ENCODE measurements at regions not wholly inside any gene's neighbourhood (a gene's known extent, or its start where the extent isn't known, plus 50 kb on each side); places are given as distances from the start of the nearest gene placed in this dataset.
A peak's percentile ranks its signal among the peaks of the same experiment; 100 is the strongest.

- no peak for TF ChIP-seq JUND (IDR thresholded peaks at IDR 0.05; ENCODE audit: low read depth)
- in situ Hi-C loops (cut with HindIII; ENCODE audit: low pct_unique_long_range_greater_than_20kb, low sequenced_read_pairs), result no loop called here
- no peak for DNase-seq (ENCODE audit: low read depth in 1 of 2, low spot score in 1 of 2)
Observed at GRCh38 chr6:17027441-17027840, 74.4 kb upstream of the STMND1 start.

DNA sequence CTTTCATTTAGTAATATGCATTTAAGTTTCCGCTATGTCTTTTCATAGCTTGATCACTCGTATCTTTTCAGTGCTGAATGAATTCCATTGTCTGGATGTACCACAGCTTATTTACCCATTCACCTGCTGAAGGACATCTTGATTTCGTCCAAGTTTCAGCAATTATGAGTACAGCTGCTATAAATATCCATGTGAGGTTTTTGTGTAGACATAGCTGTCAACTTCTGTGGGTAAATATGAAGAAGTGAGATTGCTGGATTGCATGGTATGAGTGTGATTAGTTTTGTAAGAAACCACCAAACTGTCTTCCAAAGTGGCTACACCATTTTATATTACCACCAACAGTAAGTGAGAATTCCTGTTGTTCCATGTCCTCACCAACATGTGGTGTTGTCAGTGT lies 79.2 kb upstream of the STMND1 start:
- in situ Hi-C loops (cut with HindIII; ENCODE audit: low pct_unique_long_range_greater_than_20kb, low sequenced_read_pairs), result no loop called here
- no peak for TF ChIP-seq JUND (IDR thresholded peaks at IDR 0.05; ENCODE audit: low read depth)
- no peak for DNase-seq (ENCODE audit: low read depth in 1 of 2, low spot score in 1 of 2)

GRCh38 chr6:17021539-17021889 lies 80.3 kb upstream of the STMND1 start:
- DNase-seq (ENCODE audit: low read depth in 1 of 2, low spot score in 1 of 2), result no peak
- TF ChIP-seq JUND (IDR thresholded peaks at IDR 0.05; ENCODE audit: low read depth), result no peak
- in situ Hi-C loops (cut with HindIII; ENCODE audit: low pct_unique_long_range_greater_than_20kb, low sequenced_read_pairs), result no loop called here

- no peak for DNase-seq (ENCODE audit: low read depth in 1 of 2, low spot score in 1 of 2)
- no peak for TF ChIP-seq JUND (IDR thresholded peaks at IDR 0.05; ENCODE audit: low read depth)
Observed at GRCh38 chr6:17020889-17021538, 80.8 kb upstream of the STMND1 start.

DNA sequence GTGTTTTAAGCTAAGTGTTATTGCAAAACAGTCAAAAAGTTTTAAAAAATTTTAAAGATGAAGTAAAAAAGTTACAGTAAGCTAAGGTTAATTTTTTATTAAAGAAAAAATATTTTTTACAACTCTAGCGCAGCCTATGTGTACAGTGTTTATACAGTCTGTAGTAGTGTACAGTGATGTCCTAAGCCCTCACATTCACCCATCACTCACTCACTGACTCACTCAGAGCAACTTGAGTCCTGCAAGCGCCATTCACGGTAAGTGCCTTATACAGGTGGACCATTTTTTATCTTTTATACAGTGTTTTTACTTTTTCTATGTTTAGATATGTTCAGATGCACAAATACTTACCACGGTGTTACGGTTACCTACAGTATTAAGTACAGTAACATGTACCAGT lies 83.4 kb upstream of the STMND1 start:
- no peak for DNase-seq (ENCODE audit: low read depth in 1 of 2, low spot score in 1 of 2)
- in situ Hi-C loops (cut with HindIII; ENCODE audit: low pct_unique_long_range_greater_than_20kb, low sequenced_read_pairs), result no loop called here
- TF ChIP-seq JUND (IDR thresholded peaks at IDR 0.05; ENCODE audit: low read depth), result no peak

More at GRCh38 chr6:17020889-17021538, 80.8 kb upstream of the STMND1 start:
- in situ Hi-C loops (cut with HindIII; ENCODE audit: low pct_unique_long_range_greater_than_20kb, low sequenced_read_pairs), result no loop called here

GRCh38 chr6:17017416-17017815 lies 84.4 kb upstream of the STMND1 start:
- DNase-seq (ENCODE audit: low read depth in 1 of 2, low spot score in 1 of 2), result no peak
- in situ Hi-C loops (cut with HindIII; ENCODE audit: low pct_unique_long_range_greater_than_20kb, low sequenced_read_pairs), result no loop called here
- TF ChIP-seq JUND (IDR thresholded peaks at IDR 0.05; ENCODE audit: low read depth), result no peak

DNA sequence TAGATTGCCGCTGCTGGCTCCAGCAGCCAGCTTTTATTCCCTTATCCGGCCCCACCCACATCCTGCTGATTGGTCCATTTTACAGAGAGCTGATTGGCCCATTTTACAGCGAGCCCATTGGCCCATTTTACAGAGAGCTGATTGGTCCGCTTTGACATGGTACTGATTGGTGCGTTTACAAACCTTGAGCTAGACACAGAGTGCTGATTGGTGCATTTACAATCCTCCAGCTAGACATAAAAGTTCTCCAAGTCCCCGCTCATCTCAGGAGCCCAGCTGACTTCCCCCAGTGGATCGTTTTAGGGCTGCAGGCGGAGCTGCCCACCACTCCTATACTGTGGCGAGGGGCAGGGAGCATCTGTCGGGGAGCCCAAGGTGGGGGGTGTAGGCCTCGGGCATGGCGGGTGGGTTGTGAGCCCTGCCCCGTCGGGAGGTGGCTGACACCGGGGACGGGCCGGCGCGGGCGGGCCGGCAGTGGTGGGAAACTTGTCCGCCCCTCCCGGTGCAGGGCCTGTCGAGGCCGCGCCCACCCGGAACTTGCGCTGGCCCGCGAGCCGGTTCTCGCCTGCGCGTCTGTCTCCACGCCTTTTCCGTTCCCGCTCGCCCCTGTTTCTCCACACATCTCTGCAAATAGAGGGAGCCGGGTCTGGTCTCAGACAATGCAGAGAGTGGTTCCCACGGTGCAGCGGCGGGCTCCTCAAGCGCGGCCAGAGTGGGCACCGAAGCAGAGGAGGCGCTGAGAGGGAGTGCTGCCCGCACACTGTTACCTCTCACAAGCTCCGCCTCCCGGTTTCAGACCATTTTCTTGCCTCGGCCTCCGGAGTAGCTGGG lies 86.1 kb upstream of the STMND1 start:
- no peak for TF ChIP-seq JUND (IDR thresholded peaks at IDR 0.05; ENCODE audit: low read depth)
- no peak for DNase-seq (ENCODE audit: low read depth in 1 of 2, low spot score in 1 of 2)
- in situ Hi-C loops (cut with HindIII; ENCODE audit: low pct_unique_long_range_greater_than_20kb, low sequenced_read_pairs), result no loop called here

DNA sequence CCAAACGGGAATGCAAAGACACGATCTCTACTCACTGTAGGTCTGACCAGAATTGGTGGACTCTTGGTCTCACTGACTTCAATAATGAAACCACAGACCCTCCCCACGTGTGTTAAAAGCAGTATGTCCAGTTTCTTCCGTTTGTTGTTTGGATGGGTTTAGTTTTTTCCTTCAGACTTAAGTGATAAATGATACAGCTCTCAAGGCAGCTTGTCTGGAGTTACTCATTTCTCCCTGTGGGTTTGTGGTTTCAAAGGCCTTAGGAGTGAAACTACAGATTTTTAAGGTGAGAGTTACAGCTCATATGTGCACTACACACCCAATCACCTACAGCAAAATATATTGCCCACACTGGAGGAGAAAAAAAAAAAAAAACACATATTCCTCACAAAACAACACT lies 86.7 kb upstream of the STMND1 start:
- no peak for DNase-seq (ENCODE audit: low read depth in 1 of 2, low spot score in 1 of 2)
- TF ChIP-seq JUND (IDR thresholded peaks at IDR 0.05; ENCODE audit: low read depth), result no peak
- in situ Hi-C loops (cut with HindIII; ENCODE audit: low pct_unique_long_range_greater_than_20kb, low sequenced_read_pairs), result no loop called here

- in situ Hi-C loops (cut with HindIII; ENCODE audit: low pct_unique_long_range_greater_than_20kb, low sequenced_read_pairs), result no loop called here
- TF ChIP-seq JUND (IDR thresholded peaks at IDR 0.05; ENCODE audit: low read depth), result no peak
Observed at GRCh38 chr6:17013701-17014100, 88.1 kb upstream of the STMND1 start.

DNA sequence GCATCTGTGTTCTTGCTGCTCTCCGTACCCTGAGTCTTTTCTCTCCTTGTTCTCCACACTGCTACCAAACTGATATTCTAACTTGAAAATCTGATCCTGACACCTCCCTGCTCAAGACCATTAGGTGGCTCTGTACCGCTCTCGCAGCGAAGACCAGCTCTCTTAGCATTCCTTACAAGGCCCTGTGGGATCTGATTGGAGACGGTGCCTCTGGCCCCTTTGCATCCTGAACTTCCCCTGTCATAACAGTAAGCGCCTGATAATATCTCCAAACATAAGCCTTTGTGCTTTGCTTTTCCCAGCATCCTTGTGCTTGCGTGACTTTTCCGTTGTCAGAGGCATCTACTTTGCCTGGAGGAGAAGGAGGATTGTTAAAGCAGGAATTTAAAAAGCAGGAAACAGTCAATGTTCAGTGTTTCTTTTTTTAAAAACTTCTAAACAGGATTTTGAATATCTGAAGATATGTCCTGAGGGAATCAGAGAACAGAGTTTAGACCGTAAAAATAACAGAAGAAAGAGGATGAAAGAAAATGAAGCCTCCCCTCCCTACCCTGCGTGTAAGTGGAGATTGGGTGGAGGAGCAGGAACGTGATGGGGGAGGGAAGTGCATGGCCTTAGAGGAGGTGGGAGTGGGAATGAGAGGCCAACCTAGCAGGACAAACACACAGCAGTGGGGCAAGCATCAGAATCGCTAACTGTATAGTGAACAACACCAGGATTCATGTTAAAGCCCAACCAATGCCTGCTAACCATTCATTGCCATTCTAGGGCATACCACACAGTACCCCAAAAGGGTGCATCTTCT lies 89.2 kb upstream of the STMND1 start:
- TF ChIP-seq JUND (IDR thresholded peaks at IDR 0.05; ENCODE audit: low read depth), result peak; percentile 97
- in situ Hi-C loops (cut with HindIII; ENCODE audit: low pct_unique_long_range_greater_than_20kb, low sequenced_read_pairs), result no loop called here
- DNase-seq (ENCODE audit: low read depth in 1 of 2, low spot score in 1 of 2), result peak; percentile 74 to 99

More at GRCh38 chr6:17013701-17014100, 88.1 kb upstream of the STMND1 start:
- no peak for DNase-seq (ENCODE audit: low read depth in 1 of 2, low spot score in 1 of 2)

- in situ Hi-C loops (cut with HindIII; ENCODE audit: low pct_unique_long_range_greater_than_20kb, low sequenced_read_pairs), result no loop called here
- TF ChIP-seq JUND (IDR thresholded peaks at IDR 0.05; ENCODE audit: low read depth), result no peak
- peak in 1 of 2 experiments; percentile 89 for DNase-seq (ENCODE audit: low read depth in 1 of 2, low spot score in 1 of 2)
Observed at GRCh38 chr6:17011985-17012384, 89.9 kb upstream of the STMND1 start.

DNA sequence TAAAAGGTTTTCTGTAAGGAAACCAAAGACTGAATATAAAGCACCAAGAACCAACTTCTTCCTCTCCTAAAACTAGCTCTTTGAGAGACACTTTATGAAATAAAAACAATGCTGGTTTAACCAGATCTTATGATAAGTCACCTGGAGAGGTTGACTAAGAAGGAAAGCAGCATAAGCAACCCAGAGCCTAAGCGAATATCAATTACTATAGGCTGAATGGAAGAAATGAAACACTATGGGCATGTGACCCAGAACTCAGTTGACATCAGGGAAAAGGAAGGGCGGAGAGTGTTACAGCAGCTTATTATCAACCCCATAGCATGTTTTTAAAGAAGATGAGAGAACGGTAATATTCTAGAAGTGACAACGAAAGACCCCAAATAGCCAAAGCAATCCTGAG lies 94.1 kb upstream of the STMND1 start:
- no peak for DNase-seq (ENCODE audit: low read depth in 1 of 2, low spot score in 1 of 2)
- in situ Hi-C loops (cut with HindIII; ENCODE audit: low pct_unique_long_range_greater_than_20kb, low sequenced_read_pairs), result no loop called here
- no peak for TF ChIP-seq JUND (IDR thresholded peaks at IDR 0.05; ENCODE audit: low read depth)

DNA sequence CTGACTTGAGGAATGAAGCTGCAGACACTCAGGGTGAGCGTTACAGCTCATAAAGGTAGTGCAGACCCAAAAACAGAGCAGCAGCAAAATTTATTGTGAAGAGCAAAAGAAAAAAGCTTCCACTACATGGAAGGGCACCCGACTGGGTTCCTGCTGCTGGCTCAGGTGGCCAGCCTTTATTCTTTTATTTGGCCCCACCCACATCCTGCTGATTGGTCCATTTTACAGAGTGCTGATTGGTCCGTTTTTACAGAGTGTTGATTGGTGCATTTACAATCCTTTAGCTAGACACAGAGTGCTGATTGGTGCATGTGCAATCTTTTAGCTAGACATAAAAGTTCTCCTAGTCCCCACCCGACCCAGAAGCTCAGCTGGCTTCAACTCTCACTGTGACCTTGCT lies 95.3 kb upstream of the STMND1 start:
- no peak for TF ChIP-seq JUND (IDR thresholded peaks at IDR 0.05; ENCODE audit: low read depth)
- in situ Hi-C loops (cut with HindIII; ENCODE audit: low pct_unique_long_range_greater_than_20kb, low sequenced_read_pairs), result no loop called here
- no peak for DNase-seq (ENCODE audit: low read depth in 1 of 2, low spot score in 1 of 2)
